HEK293 (cell line): ENCODE measurements at regions not wholly inside any gene's neighbourhood (a gene's known extent, or its start where the extent isn't known, plus 50 kb on each side); places are given as distances from the start of the nearest gene placed in this dataset.

Experiments
- CTCF ChIA-PET: fragments of 350-600 bp; formaldehyde crosslinking; extraction: SDS; loops from one replicate; lab custom pipeline; 2021; ENCODE audit warnings: antibody characterized with exemption; lab: Yijun Ruan, JAX
- POLR2A ChIA-PET: fragments of 300-600 bp; formaldehyde crosslinking; extraction: SDS; loops from one replicate; lab custom pipeline; 2020; ENCODE audit warnings: antibody characterized with exemption, inconsistent platforms; lab: Yijun Ruan, JAX
- H3K27ac ChIP-seq: fragments of 200-500 bp; sonication (Bioruptor generic); 2 replicates; pipeline ENCODE4 v1.5.1; 2014; ENCODE audit warnings: low read depth, low read length, control low read depth, inconsistent platforms; ENCODE audit errors: extremely low read depth
- H3K36me3 ChIP-seq, 2 experiments: fragments of 200-500 bp in 1 of 2; sonication (Bioruptor generic) in 1 of 2; 1 replicate in 1 of 2; 2 replicates in 1 of 2; pipeline ENCODE4 v1.5.1; 2014 to 2017; ENCODE audit warnings: inconsistent platforms in 2 of 2, low read length in 2 of 2; ENCODE audit not compliant: control insufficient read depth in 2 of 2, insufficient read depth in 1 of 2
- H3K4me1 ChIP-seq: fragments of 200-500 bp; sonication (Bioruptor generic); 2 replicates; pipeline ENCODE4 v1.5.1; 2014; ENCODE audit warnings: mild to moderate bottlenecking, low read length, inconsistent platforms; ENCODE audit not compliant: control insufficient read depth, insufficient read depth
- H3K4me3 ChIP-seq: 2 replicates; pipeline ENCODE4 v1.5.1; 2011; ENCODE audit warnings: low read depth, mild to moderate bottlenecking, control low read depth, low read length, moderate library complexity
- H3K9me3 ChIP-seq: fragments of 200-500 bp; sonication (Bioruptor generic); 2 replicates; pipeline ENCODE4 v1.5.1; 2014; ENCODE audit warnings: low read depth, low read length, inconsistent platforms; ENCODE audit not compliant: control insufficient read depth, insufficient read depth
- HOXA7 ChIP-seq: sonication (generic); formaldehyde crosslinking; IDR thresholded peaks from 2 replicates; pipeline ENCODE4 v1.8.1; 2022; ENCODE audit warnings: missing genetic modification reagents, borderline replicate concordance
- PRDM2 ChIP-seq: fragments of 450-650 bp; formaldehyde crosslinking; IDR thresholded peaks from 2 replicates; pipeline ENCODE4 v1.5.1; 2016; ENCODE audit warnings: missing biosample characterization, missing genetic modification characterization, borderline replicate concordance
- SCRT2 ChIP-seq: fragments of 450-650 bp; formaldehyde crosslinking; IDR thresholded peaks from 2 replicates; pipeline ENCODE4 v1.5.1; 2016; ENCODE audit warnings: missing biosample characterization, missing genetic modification characterization
- TRIM28 ChIP-seq: IDR thresholded peaks from 2 replicates; pipeline ENCODE4 v1.6.1; 2011; ENCODE audit warnings: low read length, control low read depth, borderline replicate concordance
- YY1 ChIP-seq: fragments of 450-650 bp; formaldehyde crosslinking; IDR thresholded peaks from 2 replicates; pipeline ENCODE4 v1.5.1; 2018; ENCODE audit warnings: missing biosample characterization, missing genetic modification characterization
- ZBTB10 ChIP-seq: fragments of 450-650 bp; formaldehyde crosslinking; IDR thresholded peaks from 2 replicates; pipeline ENCODE4 v1.5.1; 2016; ENCODE audit warnings: missing biosample characterization, missing genetic modification characterization
- ZBTB26 ChIP-seq: fragments of 450-650 bp; formaldehyde crosslinking; optimal IDR thresholded peaks from 2 replicates; pipeline ENCODE3; 2016; ENCODE audit warnings: missing biosample characterization, mild to moderate bottlenecking, missing genetic modification characterization
- ZBTB48 ChIP-seq: fragments of 450-650 bp; formaldehyde crosslinking; IDR thresholded peaks from 2 replicates; pipeline ENCODE4 v1.5.1; 2016; ENCODE audit warnings: missing biosample characterization, missing genetic modification characterization
- ZBTB8A ChIP-seq: fragments of 450-650 bp; formaldehyde crosslinking; IDR thresholded peaks from 2 replicates; pipeline ENCODE4 v1.5.1; 2016; ENCODE audit warnings: missing biosample characterization, missing genetic modification characterization
- ZFP69B ChIP-seq: fragments of 450-650 bp; formaldehyde crosslinking; IDR thresholded peaks from 2 replicates; pipeline ENCODE4 v1.5.1; 2016; ENCODE audit warnings: missing biosample characterization, missing genetic modification characterization
- ZNF16 ChIP-seq: fragments of 450-650 bp; formaldehyde crosslinking; IDR thresholded peaks from 2 replicates; pipeline ENCODE4 v1.5.1; 2016; ENCODE audit warnings: low read depth, missing biosample characterization, missing genetic modification characterization
- ZNF404 ChIP-seq: fragments of 450-650 bp; formaldehyde crosslinking; IDR thresholded peaks from 2 replicates; pipeline ENCODE4 v1.5.1; 2017; ENCODE audit warnings: missing biosample characterization, missing genetic modification characterization
- ZNF426 ChIP-seq: fragments of 450-650 bp; formaldehyde crosslinking; IDR thresholded peaks from 2 replicates; pipeline ENCODE4 v1.5.1; 2017; ENCODE audit warnings: missing biosample characterization, missing genetic modification characterization, mild to moderate bottlenecking, inconsistent platforms, moderate library complexity
- ZNF501 ChIP-seq: fragments of 450-650 bp; formaldehyde crosslinking; IDR thresholded peaks from 2 replicates; pipeline ENCODE4 v1.5.1; 2016; ENCODE audit warnings: missing biosample characterization, missing genetic modification characterization
- ZNF514 ChIP-seq: fragments of 450-650 bp; formaldehyde crosslinking; IDR thresholded peaks from 2 replicates; pipeline ENCODE4 v1.5.1; 2016; ENCODE audit warnings: missing biosample characterization, missing genetic modification characterization
- ZNF529 ChIP-seq: fragments of 450-650 bp; formaldehyde crosslinking; IDR thresholded peaks from 2 replicates; pipeline ENCODE4 v1.5.1; 2017; ENCODE audit warnings: missing genetic modification characterization, missing biosample characterization; ENCODE audit not compliant: insufficient replicate concordance
- ZNF585B ChIP-seq: fragments of 450-650 bp; formaldehyde crosslinking; IDR thresholded peaks from 2 replicates; pipeline ENCODE4 v1.5.1; 2016; ENCODE audit warnings: missing biosample characterization, missing genetic modification characterization
- ZNF660 ChIP-seq: fragments of 450-650 bp; IDR thresholded peaks from 2 replicates; pipeline ENCODE4 v1.5.1; 2018; ENCODE audit warnings: missing biosample characterization, mild to moderate bottlenecking, missing genetic modification characterization
- ZNF707 ChIP-seq: fragments of 450-650 bp; formaldehyde crosslinking; IDR thresholded peaks from 2 replicates; pipeline ENCODE4 v1.5.1; 2016; ENCODE audit warnings: missing biosample characterization, missing genetic modification characterization
- ZSCAN16 ChIP-seq: fragments of 450-650 bp; formaldehyde crosslinking; IDR thresholded peaks from 2 replicates; pipeline ENCODE4 v1.5.1; 2016; ENCODE audit warnings: missing biosample characterization, missing genetic modification characterization
- TF ChIP-seq, protein P1 (sequence below): fragments of 450-650 bp; formaldehyde crosslinking; IDR thresholded peaks from 2 replicates; pipeline ENCODE4 v1.5.1; 2017; ENCODE audit warnings: missing biosample characterization, missing genetic modification characterization
- TF ChIP-seq, protein P2 (sequence below): fragments of 450-650 bp; formaldehyde crosslinking; IDR thresholded peaks from 2 replicates; pipeline ENCODE4 v1.5.1; 2016; ENCODE audit warnings: missing biosample characterization, missing genetic modification characterization

DNA sequence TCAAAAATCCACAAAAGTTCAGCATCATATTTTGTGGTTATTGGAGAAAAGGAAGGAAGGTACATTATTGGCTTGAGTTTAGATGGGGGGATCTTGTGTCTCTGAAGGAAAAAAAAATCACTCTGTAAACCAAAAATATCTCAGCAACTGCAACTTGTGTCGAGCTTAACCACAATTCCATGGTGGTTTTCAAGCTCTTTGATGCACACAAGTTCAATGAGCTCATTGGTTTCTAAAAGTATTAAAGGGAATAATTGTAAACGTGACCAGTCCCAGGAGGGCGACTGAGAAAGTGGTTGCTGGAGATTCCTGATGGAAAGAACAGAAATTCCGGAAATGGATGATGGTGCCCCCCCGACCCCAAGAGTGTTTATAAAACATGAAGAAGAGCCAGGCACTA lies 173.8 kb downstream of the PSAT1 start:
- CTCF ChIA-PET, result interaction anchor here (0.6 to 0.7 kb wide), 2 partner anchors 32 to 1839 kb away, joined by 3 to 4 read pairs; no protein-coding TSS in a partner anchor
- Histone ChIP-seq H3K27ac (no peak overlapping the region), H3K4me3 (no peak overlapping the region), H3K4me1 (0 out of 2 replicates have a peak, but pooled peaks cover 3% of the 10 kb centered on the region), H3K36me3 (no peaks in the 10 kb centered on the region), H3K9me3 (no peaks in the 10 kb centered on the region)
- POLR2A ChIA-PET, result no interaction called here
- TF ChIP-seq ZNF585B (tag by site-specific recombination) (no peak), ZBTB8A (tag by site-specific recombination) (no peak), YY1 (tag by site-specific recombination) (no peak), ZBTB26 (tag by site-specific recombination) (no peak), PRDM2 (tag by site-specific recombination) (no peak), ZBTB48 (no peak), SCRT2 (no peak), TRIM28 (no peak), ZFP69B (tag by site-specific recombination) (no peak), ZNF426 (tag by site-specific recombination) (no peak), ZNF514 (tag by site-specific recombination) (no peak), ZNF660 (tag by site-specific recombination) (no peak), ZNF707 (tag by site-specific recombination) (no peak), ZNF16 (tag by site-specific recombination) (no peak)
- TF ChIP-seq, protein P1, sequence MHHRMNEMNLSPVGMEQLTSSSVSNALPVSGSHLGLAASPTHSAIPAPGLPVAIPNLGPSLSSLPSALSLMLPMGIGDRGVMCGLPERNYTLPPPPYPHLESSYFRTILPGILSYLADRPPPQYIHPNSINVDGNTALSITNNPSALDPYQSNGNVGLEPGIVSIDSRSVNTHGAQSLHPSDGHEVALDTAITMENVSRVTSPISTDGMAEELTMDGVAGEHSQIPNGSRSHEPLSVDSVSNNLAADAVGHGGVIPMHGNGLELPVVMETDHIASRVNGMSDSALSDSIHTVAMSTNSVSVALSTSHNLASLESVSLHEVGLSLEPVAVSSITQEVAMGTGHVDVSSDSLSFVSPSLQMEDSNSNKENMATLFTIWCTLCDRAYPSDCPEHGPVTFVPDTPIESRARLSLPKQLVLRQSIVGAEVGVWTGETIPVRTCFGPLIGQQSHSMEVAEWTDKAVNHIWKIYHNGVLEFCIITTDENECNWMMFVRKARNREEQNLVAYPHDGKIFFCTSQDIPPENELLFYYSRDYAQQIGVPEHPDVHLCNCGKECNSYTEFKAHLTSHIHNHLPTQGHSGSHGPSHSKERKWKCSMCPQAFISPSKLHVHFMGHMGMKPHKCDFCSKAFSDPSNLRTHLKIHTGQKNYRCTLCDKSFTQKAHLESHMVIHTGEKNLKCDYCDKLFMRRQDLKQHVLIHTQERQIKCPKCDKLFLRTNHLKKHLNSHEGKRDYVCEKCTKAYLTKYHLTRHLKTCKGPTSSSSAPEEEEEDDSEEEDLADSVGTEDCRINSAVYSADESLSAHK (tag by site-specific recombination), result no peak

- Histone ChIP-seq H3K36me3 (no peaks in the 10 kb centered on the region), H3K4me3 (no peak overlapping the region), H3K27ac (no peak overlapping the region), H3K4me1 (no peaks in the 10 kb centered on the region), H3K9me3 (no peaks in the 10 kb centered on the region)
- ChIA-PET POLR2A (no interaction called here), CTCF (interaction anchor here (0.6 kb wide), 1 partner anchor 128 kb away, joined by 3 read pairs; no protein-coding TSS in a partner anchor)
- TF ChIP-seq ZNF501 (no peak), ZNF585B (tag by site-specific recombination) (no peak), ZSCAN16 (no peak), ZFP69B (tag by site-specific recombination) (no peak), ZNF404 (tag by site-specific recombination) (no peak), ZNF529 (tag by site-specific recombination) (no peak), HOXA7 (no peak), ZBTB10 (tag by site-specific recombination) (no peak)
- TF ChIP-seq, protein P2, sequence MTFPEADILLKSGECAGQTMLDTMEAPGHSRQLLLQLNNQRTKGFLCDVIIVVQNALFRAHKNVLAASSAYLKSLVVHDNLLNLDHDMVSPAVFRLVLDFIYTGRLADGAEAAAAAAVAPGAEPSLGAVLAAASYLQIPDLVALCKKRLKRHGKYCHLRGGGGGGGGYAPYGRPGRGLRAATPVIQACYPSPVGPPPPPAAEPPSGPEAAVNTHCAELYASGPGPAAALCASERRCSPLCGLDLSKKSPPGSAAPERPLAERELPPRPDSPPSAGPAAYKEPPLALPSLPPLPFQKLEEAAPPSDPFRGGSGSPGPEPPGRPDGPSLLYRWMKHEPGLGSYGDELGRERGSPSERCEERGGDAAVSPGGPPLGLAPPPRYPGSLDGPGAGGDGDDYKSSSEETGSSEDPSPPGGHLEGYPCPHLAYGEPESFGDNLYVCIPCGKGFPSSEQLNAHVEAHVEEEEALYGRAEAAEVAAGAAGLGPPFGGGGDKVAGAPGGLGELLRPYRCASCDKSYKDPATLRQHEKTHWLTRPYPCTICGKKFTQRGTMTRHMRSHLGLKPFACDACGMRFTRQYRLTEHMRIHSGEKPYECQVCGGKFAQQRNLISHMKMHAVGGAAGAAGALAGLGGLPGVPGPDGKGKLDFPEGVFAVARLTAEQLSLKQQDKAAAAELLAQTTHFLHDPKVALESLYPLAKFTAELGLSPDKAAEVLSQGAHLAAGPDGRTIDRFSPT, result no peak
Observed at GRCh38 chr9:78472111-78472510, 175.2 kb downstream of the PSAT1 start.
